Fibroblast of skin of right biceps (primary cell): ENCODE measurements at regions not wholly inside any gene's neighbourhood (a gene's known extent, or its start where the extent isn't known, plus 50 kb on each side); places are given as distances from the start of the nearest gene placed in this dataset.

Experiments used
- DNase-seq: peaks from one replicate; pipeline ENCODE4 v3.0.0-alpha.2; 2013

GRCh38 chr13:89865164-89866064 is 1482.1 kb upstream of the MIR17HG start:
- no peak for DNase-seq

DNA sequence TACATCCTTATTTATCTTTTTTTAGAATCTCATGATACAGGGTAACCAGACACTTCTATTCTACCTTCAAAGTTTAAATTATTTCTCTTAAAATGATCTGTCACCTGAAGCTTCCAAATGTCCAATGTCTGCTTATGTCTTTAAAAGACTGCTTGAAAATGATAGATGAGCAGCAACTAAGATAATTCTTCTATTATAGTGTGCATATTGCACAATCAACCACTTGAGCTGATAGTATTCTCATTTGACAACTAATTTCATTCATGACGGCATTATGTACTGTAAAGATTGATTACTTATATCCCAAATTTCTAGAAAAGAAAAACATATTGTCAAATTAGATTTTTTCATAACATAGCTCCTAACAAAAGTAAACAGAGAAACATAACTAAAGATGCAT is 1478.2 kb upstream of the MIR17HG start:
- DNase-seq: no peak

DNA sequence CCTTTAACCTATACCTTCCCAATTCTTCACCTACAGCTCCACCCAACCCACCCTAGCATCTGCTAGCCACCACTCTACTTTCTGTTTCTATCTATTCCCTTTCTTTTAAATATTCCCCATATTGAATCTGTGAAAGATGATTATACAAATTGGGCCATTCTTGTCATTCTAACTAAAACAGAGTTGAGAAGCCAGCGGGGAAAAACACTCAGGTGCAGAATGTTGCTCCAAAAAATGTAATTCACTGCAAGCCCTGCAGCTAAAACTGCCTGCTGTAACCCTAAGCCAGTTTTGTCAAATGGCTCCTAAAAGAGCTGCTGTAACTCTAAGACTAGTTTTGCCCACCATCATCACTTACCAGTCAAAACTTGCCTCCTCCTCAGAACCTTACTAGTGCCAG is 1468.6 kb upstream of the MIR17HG start:
- no peak for DNase-seq

DNA sequence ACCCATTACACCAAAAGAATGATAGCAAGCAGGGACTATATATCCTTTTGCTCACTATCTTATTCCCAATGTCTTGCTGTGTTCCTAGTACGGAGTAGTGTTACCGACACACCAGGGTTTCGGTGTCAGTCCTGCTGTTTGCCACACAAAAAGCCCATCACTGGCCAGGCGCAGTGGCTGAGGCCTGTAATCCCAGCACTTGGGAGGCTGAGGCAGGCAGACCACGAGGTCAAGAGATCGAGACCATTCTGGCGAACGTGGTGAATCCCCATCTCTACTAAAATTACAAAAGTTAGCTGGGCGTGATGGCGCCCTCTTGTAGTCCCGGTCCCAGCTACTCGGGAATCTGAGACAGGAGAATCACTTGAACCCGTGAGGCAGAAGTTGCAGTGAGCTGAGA is 1467.3 kb upstream of the MIR17HG start:
- no peak for DNase-seq

- no peak for DNase-seq
These were observed 1463.5 kb upstream of the MIR17HG start for GRCh38 chr13:89883893-89884448.

GRCh38 chr13:89890806-89891205 is 1456.7 kb upstream of the MIR17HG start:
- DNase-seq: no peak

DNA sequence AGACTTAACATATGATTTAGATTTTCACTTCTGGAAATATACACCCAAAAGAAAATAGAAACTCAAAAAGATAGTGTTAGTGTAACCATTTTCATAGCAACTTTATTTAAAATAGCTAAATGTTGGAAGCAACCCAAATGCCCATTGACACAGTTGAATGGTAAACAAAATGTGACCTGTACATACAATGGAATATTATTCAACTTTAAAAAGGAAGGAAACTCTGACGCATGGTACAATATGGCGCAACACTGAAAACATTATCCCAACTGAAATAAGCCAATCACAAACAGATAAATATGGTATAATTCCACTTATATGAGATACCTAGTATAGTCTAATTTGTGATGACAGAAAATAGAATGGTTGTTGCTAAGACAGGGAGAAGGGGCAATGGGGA is 1456.1 kb upstream of the MIR17HG start:
- no peak for DNase-seq

DNA sequence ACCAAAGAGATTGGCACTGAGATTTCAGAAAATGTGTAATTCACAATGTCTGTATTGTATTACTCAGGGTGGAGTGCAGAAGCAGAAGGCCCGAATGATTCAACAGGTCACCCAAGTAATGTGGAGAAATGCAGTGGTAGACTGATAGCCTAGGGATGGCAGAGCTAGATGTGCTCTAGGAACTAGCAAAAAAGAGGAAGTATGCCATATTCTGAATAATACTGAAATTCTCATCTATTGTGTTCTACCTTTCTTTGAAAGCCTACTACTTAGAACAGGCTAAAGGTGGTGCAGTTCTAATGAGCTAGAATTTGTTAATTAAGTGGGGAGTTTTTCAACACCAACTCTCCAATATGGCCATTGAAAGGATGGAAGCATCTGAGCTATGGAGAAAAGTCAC is 1449.8 kb upstream of the MIR17HG start:
- no peak for DNase-seq

DNA sequence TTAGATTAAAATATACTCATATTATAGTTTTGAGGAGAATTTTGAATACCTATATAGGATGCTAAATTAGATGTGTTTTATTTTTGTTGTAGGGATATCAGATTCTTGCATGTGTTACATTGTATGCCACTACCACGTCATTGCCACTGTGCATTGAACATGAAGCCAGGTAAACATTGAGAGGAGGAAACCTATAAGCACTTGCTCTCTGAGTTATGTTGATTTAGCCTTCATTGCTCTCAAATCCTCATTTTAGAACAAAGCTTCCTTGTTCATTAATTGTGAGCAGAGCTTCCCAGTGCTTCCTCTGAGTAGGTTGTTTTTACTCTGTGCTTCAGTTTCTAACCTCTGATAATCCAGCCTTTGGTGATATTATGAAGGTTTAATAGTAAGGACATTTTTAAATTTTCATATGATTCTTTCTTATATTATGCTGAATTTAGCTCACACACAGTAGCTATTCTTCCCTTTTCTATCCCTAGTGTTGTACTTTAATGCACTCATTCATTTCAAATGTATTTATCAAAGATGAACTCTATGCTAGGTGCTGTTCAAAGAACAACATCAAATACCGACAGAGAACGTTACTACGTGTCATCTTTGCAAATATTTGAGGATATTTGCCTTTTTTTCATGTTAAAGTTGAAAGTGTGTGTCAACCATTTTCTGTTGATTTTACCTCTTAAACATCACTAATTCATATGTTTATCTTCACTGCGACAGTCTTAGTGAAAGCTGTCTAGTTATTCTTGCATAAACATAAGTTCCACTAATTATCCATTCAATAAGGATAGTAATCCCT is 1448.0 kb upstream of the MIR17HG start:
- DNase-seq: no peak

DNA sequence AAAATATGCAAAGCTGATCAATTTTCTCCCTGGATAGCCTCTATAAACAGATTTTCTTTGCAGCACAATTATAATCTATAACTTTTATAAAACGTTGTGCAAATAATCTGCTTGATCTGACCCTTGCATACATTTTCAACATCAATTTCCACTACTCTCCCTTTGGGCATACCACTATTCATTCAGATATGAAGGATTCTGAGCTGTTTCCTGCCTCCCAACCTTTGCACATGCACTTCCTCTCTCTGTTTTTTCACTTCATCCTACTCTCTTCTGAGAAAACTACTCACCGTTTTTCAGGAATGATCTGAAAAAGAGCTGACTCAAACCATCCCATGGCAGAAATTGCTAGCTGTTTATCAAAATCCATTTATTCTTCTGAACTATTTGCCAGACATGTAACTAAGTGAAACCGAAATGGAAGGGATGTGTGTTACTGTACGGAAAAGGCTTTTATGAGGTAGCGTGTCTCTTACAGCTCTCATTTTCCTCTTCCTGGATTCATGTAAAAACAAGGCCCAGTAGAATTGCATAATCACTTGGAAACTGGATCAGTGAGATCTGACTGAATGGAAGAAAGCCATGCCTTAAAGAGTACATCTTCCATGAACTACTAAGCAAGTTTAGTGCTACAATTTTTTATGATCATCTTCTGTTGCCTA is 1447.3 kb upstream of the MIR17HG start:
- peak; percentile 1 for DNase-seq

DNA sequence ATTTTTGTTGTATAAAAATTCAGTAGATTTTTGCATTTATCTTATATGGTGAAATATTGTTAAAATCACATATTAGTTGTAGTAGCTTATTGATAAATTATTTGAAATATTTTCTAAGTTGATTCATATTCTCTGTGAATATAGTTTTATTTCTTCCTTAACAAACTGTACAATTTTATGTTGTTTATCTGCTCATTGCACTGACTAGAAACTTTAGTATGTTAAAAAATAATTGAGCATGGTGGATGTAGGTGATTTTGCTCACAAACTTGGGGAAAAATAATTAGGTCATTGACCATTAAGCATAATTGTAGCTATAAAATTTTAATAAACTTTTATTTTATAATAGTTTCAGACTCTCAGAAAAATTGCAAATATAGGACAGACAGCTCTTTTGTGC is 1445.3 kb upstream of the MIR17HG start:
- DNase-seq: no peak

DNA sequence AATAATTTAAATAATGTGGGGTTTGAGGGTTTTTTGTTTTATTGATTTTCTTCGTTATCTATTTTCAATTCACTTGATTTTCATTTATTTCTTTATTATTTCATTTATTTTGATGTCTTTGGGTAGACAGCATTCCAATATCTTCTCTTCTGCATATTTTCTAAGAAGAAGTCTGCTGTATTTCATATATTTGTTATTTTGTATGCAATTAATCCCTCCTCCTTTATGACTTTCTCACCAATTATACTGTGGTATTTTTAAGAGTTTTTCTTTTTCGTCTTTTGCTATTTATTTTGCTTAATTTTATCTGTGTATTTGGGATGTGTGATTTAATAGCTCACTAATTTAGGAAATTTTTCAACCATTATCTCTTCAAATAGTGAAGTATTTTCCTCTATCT is 1444.4 kb upstream of the MIR17HG start:
- DNase-seq: no peak

- DNase-seq: no peak
These were observed 1437.3 kb upstream of the MIR17HG start for GRCh38 chr13:89910166-89910565.

DNA sequence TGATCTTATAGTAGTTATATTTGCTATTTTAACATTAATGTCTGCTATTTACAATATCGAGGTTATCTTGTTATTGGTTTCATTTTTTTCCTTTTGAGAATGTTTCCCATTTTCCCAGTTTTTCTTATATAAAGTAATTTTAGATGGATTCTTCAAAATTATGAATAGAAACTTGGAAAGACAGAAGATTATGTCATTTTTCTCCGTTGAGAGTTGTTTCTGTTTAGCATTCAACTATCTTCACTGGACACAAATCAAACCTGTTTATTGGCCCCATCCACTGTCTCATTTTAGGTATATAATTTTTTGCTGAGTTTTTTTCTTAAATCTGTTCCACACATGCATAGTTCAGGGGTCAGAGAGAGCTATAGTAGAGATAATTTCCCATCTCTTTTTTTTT is 1430.9 kb upstream of the MIR17HG start:
- no peak for DNase-seq

DNA sequence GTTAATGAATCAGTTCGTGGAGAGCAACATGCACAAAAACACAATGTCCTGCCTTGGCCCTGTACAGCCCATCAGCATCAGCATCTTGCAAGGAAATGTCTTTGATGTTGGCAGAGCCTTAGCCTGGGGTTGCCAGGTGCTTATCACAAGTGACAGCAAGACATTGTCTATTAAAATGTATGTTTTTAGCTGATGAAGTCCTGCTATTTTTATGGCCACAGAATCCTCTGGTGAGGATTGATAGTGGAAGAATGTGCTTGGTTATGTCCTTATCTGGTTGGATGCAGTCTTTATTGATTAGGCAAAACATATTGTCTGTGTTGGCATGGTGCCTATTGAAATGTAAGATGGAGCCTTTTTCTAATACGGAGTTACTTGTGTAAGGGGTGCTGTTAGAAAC is 1427.0 kb upstream of the MIR17HG start:
- no peak for DNase-seq

GRCh38 chr13:89923052-89923451 is 1424.4 kb upstream of the MIR17HG start:
- no peak for DNase-seq

- peak; percentile 7 for DNase-seq
These were observed 1423.8 kb upstream of the MIR17HG start for GRCh38 chr13:89923736-89924135.

DNA sequence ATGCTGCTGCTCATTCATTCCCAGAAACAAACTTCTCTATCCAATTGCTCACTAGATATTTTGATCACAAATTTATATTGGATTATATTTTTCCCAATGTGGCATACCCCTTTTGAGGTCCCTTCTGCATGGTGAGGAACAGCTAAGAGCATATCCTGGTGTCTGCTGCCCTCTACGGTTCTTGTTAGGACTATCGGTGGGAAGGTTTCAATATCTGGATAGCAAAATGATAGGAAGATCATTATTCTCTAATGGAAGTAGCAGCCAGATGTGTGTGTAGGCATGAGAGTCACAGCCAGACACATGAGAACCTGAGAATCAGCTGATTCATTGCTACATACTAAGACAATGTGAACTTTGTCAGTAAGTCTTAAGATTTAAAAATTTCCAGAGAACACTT is 1422.4 kb upstream of the MIR17HG start:
- DNase-seq: peak; percentile 9

DNA sequence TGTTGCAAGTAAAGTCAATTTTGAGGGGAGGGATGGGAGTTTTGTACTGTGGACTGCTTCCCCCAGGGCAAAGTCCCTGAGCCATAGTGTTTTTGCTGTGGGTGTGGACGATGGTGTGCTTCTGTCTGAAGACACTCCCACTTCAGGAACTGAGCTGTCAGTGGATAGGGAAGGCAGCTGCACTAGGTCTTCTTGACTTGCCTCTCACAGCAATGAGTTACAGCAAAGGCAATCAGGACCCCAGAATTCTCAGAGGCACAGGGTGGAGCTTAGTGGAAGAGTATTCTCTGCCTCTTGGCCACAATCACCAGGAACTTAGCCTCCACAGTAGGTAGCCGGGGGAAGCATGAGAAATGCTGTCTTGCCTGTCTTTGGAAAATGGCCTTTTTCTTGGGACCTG is 1416.6 kb upstream of the MIR17HG start:
- DNase-seq: no peak

- no peak for DNase-seq
These were observed 1414.6 kb upstream of the MIR17HG start for GRCh38 chr13:89932902-89933301.

DNA sequence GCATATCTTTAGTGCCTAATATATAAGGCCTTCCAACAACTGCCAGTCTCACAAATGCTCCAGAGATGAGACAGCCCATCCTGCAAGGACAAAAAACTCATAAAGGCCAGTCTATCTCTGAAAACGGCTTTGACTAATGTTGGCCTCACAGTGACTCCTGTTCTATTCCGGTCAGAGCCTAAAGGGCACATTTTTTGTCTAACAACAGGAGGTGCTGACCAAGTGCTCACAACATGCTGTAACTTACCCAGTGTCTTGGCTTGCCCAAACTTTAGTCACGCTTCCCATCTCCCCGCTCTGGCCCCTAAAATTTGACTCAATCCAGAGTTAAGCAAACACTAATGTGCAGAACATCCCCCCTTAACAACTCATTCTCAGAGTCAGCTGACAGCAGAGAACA is 1411.2 kb upstream of the MIR17HG start:
- DNase-seq: no peak

DNA sequence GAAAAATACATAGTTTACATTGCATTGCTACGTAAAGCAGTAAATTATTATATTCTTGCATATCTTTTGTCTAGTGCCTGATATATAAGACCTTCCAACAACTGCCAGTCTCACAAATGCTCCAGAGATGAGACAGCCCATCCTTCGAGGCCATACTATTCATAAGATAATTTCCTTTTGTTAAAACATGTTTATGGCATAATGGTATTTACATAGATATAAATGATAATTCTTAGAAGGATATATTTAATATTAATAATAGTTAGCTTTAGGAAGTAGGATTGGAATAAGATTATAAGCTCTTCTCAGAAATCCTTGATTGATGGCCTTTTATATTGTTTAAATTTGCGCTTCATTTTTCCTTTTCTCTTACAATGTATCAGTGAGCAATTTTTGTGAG is 1410.1 kb upstream of the MIR17HG start:
- no peak for DNase-seq

DNA sequence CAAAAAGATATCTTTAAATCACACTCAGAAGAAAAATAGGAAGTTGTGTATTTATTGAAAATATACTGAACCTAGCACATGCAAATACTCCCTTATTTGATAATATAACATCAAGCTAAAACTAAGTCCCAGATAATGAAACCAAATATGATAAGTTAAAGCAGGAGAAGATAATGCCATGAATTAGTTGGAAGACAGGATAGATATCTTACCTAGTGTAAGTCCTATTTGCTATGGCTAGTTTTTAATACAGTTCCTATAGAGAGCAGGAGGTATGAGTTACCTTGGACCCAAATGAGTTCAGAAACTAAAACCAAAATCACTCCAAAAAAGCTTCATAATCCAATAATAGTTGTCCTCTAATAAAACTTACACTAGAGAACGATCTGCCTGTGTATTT is 1407.1 kb upstream of the MIR17HG start:
- DNase-seq: no peak
